ENCODE measurements at regions not wholly inside any gene's neighbourhood (a gene's known extent, or its start where the extent isn't known, plus 50 kb on each side); places are given as distances from the start of the nearest gene placed in this dataset.

DNA sequence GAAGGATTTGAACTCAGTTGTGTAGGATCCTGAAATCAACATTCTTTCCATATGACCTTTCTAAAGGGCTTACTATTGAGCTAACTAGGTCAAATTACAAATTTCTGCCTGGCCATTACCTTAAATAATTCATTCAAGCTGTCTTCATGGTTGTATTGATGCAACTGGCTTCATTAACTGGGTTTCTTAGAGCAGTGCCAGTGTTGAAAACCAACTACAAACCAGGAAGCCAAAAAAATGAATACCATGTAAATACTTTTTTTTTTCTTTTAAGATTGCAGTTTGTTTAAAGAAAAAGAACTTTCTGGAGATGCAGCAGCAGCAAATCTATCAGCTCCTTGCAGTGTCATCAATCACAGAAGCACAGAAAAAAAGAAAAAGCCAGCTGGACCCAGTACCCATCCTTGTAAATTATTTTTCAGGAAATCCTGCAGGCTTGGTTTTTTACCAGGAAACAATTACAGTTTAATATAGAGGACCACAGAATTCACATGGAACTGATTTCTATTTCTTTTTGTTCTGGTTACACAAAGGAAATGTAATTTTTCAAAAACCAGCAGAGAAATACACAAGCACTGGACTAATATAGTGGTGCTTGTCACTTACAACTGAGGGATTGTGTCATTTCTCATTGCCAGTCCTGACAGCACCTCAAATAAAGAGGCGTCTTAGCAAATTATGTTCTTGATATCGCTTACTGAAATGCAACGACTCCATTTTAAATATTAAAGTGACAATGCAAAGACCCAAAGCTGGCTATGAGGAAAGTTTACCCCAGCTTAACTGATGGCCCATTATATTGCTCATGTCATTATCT is 131.9 kb downstream of the TMEM26 start:
- TF ChIP-seq POLR2A (IDR thresholded peaks at IDR 0.05) (no peak), POLR2AphosphoS5 (IDR thresholded peaks at IDR 0.05) (no peak)
- TF ChIP-seq, protein P1, sequence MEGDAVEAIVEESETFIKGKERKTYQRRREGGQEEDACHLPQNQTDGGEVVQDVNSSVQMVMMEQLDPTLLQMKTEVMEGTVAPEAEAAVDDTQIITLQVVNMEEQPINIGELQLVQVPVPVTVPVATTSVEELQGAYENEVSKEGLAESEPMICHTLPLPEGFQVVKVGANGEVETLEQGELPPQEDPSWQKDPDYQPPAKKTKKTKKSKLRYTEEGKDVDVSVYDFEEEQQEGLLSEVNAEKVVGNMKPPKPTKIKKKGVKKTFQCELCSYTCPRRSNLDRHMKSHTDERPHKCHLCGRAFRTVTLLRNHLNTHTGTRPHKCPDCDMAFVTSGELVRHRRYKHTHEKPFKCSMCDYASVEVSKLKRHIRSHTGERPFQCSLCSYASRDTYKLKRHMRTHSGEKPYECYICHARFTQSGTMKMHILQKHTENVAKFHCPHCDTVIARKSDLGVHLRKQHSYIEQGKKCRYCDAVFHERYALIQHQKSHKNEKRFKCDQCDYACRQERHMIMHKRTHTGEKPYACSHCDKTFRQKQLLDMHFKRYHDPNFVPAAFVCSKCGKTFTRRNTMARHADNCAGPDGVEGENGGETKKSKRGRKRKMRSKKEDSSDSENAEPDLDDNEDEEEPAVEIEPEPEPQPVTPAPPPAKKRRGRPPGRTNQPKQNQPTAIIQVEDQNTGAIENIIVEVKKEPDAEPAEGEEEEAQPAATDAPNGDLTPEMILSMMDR (IDR thresholded peaks at IDR 0.05) = no peak

Data from prostate gland (tissue), 2 donors.